LNCaP clone FGC (cell line): ENCODE measurements at regions not wholly inside any gene's neighbourhood (a gene's known extent, or its start where the extent isn't known, plus 50 kb on each side); places are given as distances from the start of the nearest gene placed in this dataset.
"Not testable (repeated sequence)": the region's sequence is repeated elsewhere in the genome, so short reads cannot be mapped to it uniquely, and the experiment has no call there.

ENCODE experiments used
- DNase-seq: peaks from one replicate; pipeline ENCODE4 v3.0.0-alpha.2; 2011; ENCODE audit warnings: low read depth
- H3K4me3 ChIP-seq: 2 replicates; pipeline ENCODE4 v1.5.1; 2011; ENCODE audit warnings: mild to moderate bottlenecking, low read depth, low read length, control low read depth
- CTCF ChIP-seq: IDR thresholded peaks from 2 replicates; pipeline ENCODE4 v1.5.1; 2012; ENCODE audit warnings: mild to moderate bottlenecking; ENCODE audit not compliant: control insufficient read depth, insufficient read depth; ENCODE audit errors: extremely low read depth

GRCh38 chrY:17975200-17975599 lies 50.4 kb upstream of the CDY2A start:
- DNase-seq, H3K4me3 ChIP-seq: not testable (repeated sequence)

- no peak for DNase-seq
- peak; percentile 11; the same call in 1 of the 2 replicates for TF ChIP-seq CTCF
- H3K4me3 ChIP-seq, result no peak overlapping the region
Observed at GRCh38 chrY:17952224-17952623, 72.2 kb upstream of the CDY2B start.

- H3K4me3 ChIP-seq, DNase-seq: not testable (repeated sequence)
Observed at GRCh38 chrY:17930375-17930774, 50.4 kb upstream of the CDY2B start.
